Mesodermal cell (in vitro differentiated cells): ENCODE measurements at regions not wholly inside any gene's neighbourhood (a gene's known extent, or its start where the extent isn't known, plus 50 kb on each side); places are given as distances from the start of the nearest gene placed in this dataset.
"Not testable (repeated sequence)": the region's sequence is repeated elsewhere in the genome, so short reads cannot be mapped to it uniquely, and the experiment has no call there.

ENCODE experiments used
- H3K27ac ChIP-seq: 2 replicates; pipeline ENCODE4 v1.7.0; 2013; ENCODE audit warnings: mild to moderate bottlenecking, low read depth, low read length, moderate library complexity; ENCODE audit not compliant: severe bottlenecking
- H3K36me3 ChIP-seq: 2 replicates; pipeline ENCODE4 v1.7.1; 2013; ENCODE audit warnings: mild to moderate bottlenecking, low read length, moderate library complexity; ENCODE audit not compliant: control insufficient read depth, insufficient read depth
- H3K4me1 ChIP-seq: one replicate; pipeline ENCODE4 v1.7.1; 2013; ENCODE audit warnings: mild to moderate bottlenecking, low read length; ENCODE audit not compliant: insufficient read depth, control insufficient read depth, poor library complexity, severe bottlenecking
- H3K4me3 ChIP-seq: 2 replicates; pipeline ENCODE4 v1.7.0; 2013; ENCODE audit warnings: low read length, control low read depth, mild to moderate bottlenecking; ENCODE audit not compliant: insufficient read depth, poor library complexity, severe bottlenecking; ENCODE audit errors: extremely low read depth
- H3K9me3 ChIP-seq: 2 replicates; pipeline ENCODE4 v1.7.1; 2013; ENCODE audit warnings: mild to moderate bottlenecking, low read length, moderate library complexity; ENCODE audit not compliant: control insufficient read depth
- WGBS, 2 experiments: methylation state at CpG; one replicate each; pipeline ENCODE4 v1.1.5; 2013; ENCODE audit warnings: missing lambda C conversion rate in 2 of 2; ENCODE audit not compliant: insufficient coverage in 2 of 2; 5-methylcytosine and 5-hydroxymethylcytosine counted together

DNA sequence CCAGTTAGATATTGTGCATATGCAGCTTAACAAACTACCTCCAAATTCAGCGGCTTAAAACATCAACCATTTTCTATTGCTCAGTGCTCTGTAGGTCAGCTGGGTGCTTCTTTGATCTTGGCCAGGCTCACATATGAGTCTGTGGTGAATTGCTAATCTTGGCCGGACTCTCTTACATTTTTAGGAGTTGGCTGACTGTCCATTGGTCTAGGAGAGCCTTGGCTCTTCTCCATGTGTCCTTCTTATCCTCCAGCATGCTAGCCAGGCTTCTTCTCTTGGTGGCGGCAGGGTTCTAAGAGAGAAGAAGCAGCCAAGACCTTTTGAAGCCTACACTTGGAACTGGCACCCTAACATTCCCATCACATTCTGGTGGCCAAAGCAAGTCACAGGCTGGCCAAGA is 174.3 kb upstream of the PWP1 start:
- 83 to 90% methylated on average over 1 to 2 of the region's 3 CpGs for WGBS, 2 experiments
- Histone ChIP-seq H3K36me3 (no peaks in the 10 kb centered on the region), H3K27ac (no peak overlapping the region), H3K4me3 (no peak overlapping the region), H3K9me3 (no peaks in the 10 kb centered on the region), H3K4me1 (peaks cover 8% of the 10 kb centered on the region)

DNA sequence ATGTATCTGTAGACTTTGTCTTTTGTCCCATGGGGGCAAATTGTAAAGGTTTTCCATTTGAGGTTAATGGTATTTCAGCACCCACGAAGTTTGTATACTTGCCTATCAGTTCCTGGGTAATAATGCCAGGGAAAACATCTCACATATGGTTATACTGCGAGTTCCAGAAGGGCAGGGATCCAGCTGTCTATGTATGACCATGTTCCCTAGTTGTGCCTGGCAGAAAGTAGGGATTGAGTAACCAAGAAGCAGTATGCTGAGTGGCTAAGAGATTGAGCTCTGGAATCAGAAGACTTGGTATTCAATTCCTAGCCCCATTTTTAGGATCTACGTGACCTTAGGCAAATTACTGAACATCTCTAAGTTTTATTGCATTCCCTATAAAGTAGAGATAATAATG is 173.2 kb upstream of the PWP1 start:
- H3K4me3 ChIP-seq: no peak overlapping the region
- H3K27ac ChIP-seq: no peak overlapping the region
- peaks cover 8% of the 10 kb centered on the region for H3K4me1 ChIP-seq
- no peaks in the 10 kb centered on the region for H3K9me3 ChIP-seq
- H3K36me3 ChIP-seq: no peaks in the 10 kb centered on the region
- 82 to 86% methylated on average over 2 of the region's 3 CpGs for WGBS, 2 experiments

DNA sequence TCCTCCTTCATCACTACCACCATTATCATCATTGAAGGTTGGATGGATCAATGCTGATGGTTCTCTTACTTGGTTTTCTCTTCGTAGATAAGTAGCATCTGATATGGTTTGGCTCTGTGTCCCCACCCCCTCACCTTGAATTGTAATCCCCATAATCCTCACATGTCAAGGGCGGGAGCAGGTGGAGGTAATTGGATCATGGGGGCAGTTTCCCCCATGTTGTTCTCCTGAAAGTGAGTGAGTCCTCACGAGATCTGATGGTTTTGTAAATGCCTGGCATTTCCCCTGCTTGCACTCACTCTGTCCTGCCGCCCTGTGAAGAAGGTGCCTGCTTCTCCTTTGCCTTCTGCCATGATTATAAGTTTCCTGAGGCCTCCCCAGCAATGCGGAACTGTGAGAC is 172.4 kb upstream of the PWP1 start:
- H3K36me3 ChIP-seq: no peaks in the 10 kb centered on the region
- no peak overlapping the region for H3K4me3 ChIP-seq
- 66 to 92% methylated on average over 2 to 3 of the region's 5 CpGs for WGBS, 2 experiments
- H3K4me1 ChIP-seq: peaks cover 8% of the 10 kb centered on the region
- H3K9me3 ChIP-seq: no peaks in the 10 kb centered on the region
- H3K27ac ChIP-seq: no peak overlapping the region

DNA sequence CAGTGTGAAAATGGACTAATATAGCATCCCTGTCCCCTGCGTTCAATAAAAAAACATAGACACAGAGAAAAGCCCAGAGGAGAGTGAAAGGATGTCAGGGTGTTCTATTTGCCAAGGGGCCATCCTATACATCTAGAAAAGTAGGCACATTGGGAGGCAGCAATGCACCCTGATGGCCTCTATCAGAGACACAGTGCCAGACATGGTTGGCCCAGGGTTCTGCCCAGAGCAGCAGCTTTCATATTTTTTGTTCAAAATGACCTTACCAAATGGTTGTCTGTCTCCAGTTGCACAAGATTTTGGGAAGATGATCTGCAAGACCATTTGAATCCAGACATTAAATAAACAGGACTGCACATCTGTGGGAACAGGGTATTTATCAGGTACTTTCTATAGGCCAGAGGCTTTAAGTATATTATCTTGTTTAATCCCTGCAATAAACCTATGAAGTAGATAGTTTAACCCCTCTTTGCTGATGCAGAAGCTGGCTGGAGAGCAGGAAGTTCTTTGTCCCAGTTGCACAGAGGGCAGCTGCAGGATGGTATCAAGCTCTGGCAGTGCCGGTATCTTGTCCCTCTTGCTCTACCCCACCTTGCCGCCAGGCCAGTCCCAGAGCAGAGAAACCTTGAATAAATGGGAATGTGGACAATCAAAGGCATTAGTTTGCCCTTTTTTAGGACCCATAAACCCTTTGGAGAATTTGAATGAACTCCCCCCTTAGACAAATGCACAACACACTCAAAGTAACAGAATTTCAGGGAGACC is 171.8 kb upstream of the PWP1 start:
- Histone ChIP-seq H3K27ac (no peak overlapping the region), H3K4me3 (no peak overlapping the region), H3K9me3 (no peaks in the 10 kb centered on the region), H3K4me1 (peaks cover 8% of the 10 kb centered on the region), H3K36me3 (no peaks in the 10 kb centered on the region)
- 100% methylated on average over 1 of the region's 3 CpGs for WGBS, 2 experiments

DNA sequence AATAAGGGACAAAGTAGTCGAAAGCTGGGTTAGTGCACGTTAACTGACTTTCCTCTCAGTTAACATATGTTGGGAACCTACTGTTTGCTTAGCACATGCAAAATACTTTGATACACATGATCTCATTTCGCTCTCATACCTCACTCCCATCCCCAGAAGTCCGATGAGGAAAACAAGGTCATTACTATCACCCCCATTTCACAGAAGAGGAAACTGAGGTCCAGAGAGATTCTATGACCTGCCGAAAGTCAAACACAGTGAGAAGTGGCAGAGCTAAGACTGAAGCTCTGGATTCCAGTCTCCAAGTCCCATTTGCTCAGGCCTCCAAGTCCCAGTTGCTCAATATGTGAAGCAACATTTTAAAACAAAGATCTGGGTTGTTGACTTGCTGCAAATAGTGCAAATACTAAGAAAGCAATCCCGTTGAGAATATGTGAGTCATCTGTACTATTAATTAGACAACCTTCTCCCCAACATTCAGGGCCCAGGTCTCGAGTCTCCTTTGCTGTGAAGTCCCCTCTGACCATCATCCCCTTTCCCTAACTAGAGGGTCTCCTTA is 170.6 kb upstream of the PWP1 start:
- Histone ChIP-seq H3K4me1 (peaks cover 8% of the 10 kb centered on the region), H3K9me3 (no peaks in the 10 kb centered on the region), H3K27ac (no peak overlapping the region), H3K36me3 (no peaks in the 10 kb centered on the region), H3K4me3 (no peak overlapping the region)
- WGBS, 2 experiments: 95 to 100% methylated on average over 3 to 5 of the region's 7 CpGs

DNA sequence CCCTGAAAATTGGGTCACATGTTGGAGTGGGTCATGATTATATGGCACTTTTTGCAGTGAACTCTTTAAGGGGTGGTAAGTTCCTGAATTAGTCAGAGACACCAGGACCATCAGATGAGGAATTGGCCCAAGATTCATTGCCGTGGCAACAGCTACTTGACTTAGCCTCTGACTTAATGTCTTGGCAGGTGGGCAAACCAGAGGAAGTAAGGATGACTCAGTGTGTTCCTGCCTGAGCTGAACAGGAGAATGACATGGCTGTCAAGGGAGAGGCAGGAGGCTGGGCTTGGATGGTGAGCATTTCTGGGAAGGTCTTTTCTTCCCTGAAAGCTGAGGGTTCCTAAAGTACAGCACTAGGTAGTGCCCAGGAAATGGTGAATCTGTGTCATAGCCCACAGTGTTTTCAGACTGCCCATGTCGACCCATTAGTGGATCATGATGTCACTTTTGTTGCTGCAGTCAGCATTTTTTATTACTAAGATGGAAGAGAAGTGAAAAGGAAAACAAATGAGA is 170.1 kb upstream of the PWP1 start:
- H3K27ac ChIP-seq: no peak overlapping the region
- no peaks in the 10 kb centered on the region for H3K9me3 ChIP-seq
- no peaks in the 10 kb centered on the region for H3K36me3 ChIP-seq
- no peak overlapping the region for H3K4me3 ChIP-seq
- 67 to 75% methylated on average over 1 to 2 of the region's 2 CpGs for WGBS, 2 experiments
- H3K4me1 ChIP-seq: peaks cover 8% of the 10 kb centered on the region

DNA sequence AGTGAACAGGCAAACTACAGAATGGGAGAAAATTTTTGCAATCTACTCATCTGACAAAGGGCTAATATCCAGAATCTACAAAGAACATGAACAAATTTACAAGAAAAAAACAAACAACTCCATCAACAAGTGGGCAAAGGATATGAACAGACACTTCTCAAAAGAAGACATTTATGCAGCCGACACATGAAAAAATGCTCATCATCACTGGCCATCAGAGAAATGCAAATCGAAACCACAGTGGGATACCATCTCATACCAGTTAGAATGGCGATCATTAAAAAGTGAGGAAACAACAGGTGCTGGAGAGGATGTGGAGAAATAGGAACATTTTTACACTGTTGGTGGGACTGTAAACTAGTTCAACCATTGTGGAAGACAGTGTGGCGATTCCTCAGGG is 167.8 kb upstream of the PWP1 start:
- H3K27ac ChIP-seq, H3K4me3 ChIP-seq, H3K4me1 ChIP-seq, H3K36me3 ChIP-seq, H3K9me3 ChIP-seq: not testable (repeated sequence)
- WGBS, 2 experiments: no CpG with 5 or more reads among the region's 4 CpGs

DNA sequence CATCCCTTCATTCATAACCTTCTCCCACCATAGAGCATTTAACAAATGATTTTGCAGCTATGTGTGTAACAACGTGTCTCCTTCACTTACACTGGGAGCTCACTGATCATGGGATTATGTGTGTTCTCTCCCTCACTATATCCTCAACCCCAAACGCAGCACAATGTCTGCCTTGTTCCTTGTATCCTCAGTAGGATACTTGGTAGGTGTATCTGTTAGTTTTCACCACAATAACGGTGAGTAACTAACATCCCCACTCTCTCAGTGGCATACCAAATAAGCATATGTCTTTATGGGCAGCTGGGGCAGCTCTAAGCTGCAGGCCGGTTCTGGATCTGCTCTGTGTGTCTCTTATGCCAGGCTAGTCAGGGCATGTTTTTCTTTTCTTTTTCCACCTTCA is 166.7 kb upstream of the PWP1 start:
- H3K36me3 ChIP-seq: no peaks in the 10 kb centered on the region
- no peaks in the 10 kb centered on the region for H3K9me3 ChIP-seq
- 80 to 100% methylated on average over 1 to 2 of the region's 4 CpGs for WGBS, 2 experiments
- H3K4me3 ChIP-seq: no peak overlapping the region
- no peak overlapping the region for H3K27ac ChIP-seq
- peaks cover 8% of the 10 kb centered on the region for H3K4me1 ChIP-seq

DNA sequence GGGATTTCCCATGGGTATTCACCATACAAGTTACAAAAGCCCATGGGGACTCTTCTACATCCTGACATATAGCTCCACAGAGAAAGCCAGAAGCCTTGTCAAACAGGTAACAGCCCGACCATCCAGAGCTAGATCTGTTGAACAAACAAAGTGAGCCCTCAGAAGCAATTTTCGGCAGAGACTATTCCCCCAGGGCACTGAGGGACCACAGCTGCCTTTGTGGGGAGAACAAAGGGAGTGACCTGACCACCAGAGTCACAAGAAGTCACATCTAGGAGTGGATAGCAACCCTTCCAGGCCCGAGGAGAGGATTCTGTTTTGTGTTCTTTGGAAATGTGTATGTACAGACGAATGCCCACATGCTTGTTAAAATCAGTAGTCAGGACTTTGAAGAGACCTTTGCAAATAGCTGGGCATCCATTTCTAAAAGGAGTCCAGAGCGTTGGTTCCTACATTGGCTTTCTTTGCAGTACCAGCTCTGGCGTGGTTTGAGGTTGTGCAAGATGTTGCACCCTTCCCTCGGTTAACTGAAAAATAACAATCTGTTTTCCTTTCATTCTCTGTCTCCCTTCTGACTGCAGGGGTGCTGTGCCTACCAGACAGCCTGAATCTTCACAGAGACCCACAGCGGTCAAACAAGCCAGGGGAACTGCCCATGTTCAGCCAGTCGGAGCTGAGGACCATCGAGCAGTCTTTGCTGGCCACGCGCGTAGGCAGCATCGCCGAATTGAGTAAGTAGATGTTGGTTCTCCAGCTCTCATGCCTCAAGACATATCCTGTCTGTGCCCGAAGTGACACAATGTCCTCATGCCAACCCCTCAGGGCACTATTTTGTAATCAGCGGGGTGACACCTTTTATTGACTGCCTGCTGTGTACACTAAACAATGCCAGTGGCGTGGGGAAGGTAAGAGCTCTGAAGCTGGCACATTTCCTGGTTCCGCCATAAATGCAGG is 165.4 kb upstream of the PWP1 start:
- Histone ChIP-seq H3K9me3 (no peaks in the 10 kb centered on the region), H3K4me3 (no peak overlapping the region), H3K27ac (no peak overlapping the region), H3K4me1 (peaks cover 4% of the 10 kb centered on the region), H3K36me3 (no peaks in the 10 kb centered on the region)
- WGBS, 2 experiments: 89% methylated on average over 17 to 19 of the region's 19 CpGs

DNA sequence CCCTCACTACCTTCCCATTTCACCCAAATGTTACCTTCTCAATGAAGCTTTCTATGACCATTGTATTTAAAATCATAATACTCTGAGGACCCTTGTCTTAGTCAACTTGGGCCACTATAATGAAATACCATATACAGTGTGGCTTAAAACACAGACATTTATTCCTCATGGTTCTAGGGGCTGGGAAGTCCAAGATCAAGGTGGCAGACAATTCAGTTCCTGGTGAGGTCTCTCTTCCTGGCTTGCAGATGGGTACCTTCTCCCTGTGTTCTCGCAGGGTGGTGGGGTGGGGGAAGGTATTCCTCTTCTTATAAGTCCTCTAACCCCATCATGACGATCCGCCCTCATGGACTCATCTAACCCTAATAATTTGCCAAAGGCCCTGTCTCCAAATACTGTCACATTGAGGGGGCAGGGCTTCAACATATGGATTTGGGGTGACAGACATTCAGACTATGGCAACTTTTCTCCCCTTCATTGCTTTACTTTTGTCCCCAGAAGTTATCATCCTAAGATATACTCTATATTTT is 163.7 kb upstream of the PWP1 start:
- no peaks in the 10 kb centered on the region for H3K4me1 ChIP-seq
- WGBS, 2 experiments: no CpG with 5 or more reads among the region's 3 CpGs
- H3K36me3 ChIP-seq: no peaks in the 10 kb centered on the region
- H3K9me3 ChIP-seq: no peaks in the 10 kb centered on the region
- H3K27ac ChIP-seq: no peak overlapping the region
- no peak overlapping the region for H3K4me3 ChIP-seq
